Lower lobe of right lung (tissue), 2 donors: ENCODE measurements at regions not wholly inside any gene's neighbourhood (a gene's known extent, or its start where the extent isn't known, plus 50 kb on each side); places are given as distances from the start of the nearest gene placed in this dataset.

ENCODE experiments used
- ATAC-seq, 2 donors: fragments of 200-7000 bp; cut with Tn5 transposase; one replicate each; pipeline ENCODE4 v1.9.1; 2020 to 2022; ENCODE audit warnings: mild to moderate bottlenecking in 2 of 2, moderate library complexity in 2 of 2
- DNase-seq: peaks from one replicate; pipeline ENCODE4 v3.0.0-alpha.2; 2020
- H3K27ac ChIP-seq: fragments of 200-600 bp; one replicate; pipeline ENCODE4 v1.8.0; 2022
- H3K27me3 ChIP-seq: fragments of 200-600 bp; one replicate; pipeline ENCODE4 v1.8.0; 2022; ENCODE audit warnings: low read depth
- H3K36me3 ChIP-seq: fragments of 200-600 bp; one replicate; pipeline ENCODE4 v1.8.0; 2022; ENCODE audit warnings: mild to moderate bottlenecking
- H3K4me1 ChIP-seq: fragments of 200-600 bp; one replicate; pipeline ENCODE4 v1.8.0; 2022
- H3K4me3 ChIP-seq: fragments of 200-600 bp; one replicate; pipeline ENCODE4 v1.8.0; 2022; ENCODE audit warnings: mild to moderate bottlenecking
- H3K9me3 ChIP-seq: fragments of 200-600 bp; one replicate; pipeline ENCODE4 v1.8.0; 2022
- intact Hi-C: fragments of 100-400 bp; cut with DNase I; formaldehyde crosslinking; loops from one replicate; pipeline ENCODE4 v1.11.0; 2022
- TF ChIP-seq, protein P1 (sequence below): fragments of 200-600 bp; IDR thresholded peaks from one replicate; pipeline ENCODE4 v1.8.0; 2022; ENCODE audit warnings: antibody characterized with exemption, mild to moderate bottlenecking
- donor health status: DM: no; HTN: yes; CAD: no; lungs with severe emphysema.

DNA sequence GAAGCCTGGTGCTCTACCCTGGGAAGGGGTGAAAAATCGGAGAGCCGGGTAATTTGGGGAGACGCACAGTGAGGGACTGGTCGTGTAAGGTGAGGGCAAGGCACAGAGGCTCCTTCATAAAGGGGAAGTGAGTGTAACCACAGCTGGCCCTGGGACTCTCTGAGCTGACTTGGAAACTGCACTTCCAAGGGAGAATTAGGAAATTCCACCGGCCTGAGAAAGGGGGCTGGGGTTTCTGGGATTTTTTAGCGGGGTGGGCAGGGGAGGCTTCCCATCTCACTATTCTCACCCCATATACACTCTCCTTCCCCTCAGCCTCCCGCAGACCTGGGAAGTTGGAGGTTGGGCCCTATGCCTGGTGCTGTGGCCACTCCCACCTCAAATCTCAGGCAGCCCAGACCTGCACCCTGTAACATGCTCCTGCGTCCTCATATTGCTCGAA, 88.3 kb upstream of the IPO9 start:
- ATAC-seq (peak; percentile 53 to 65), DNase-seq (no peak)
- Histone ChIP-seq H3K4me3 (peak overlapping the region; percentile 76), H3K4me1 (peaks cover 30% of the 10 kb centered on the region), H3K27ac (no peak overlapping the region), H3K9me3 (no peaks in the 10 kb centered on the region), H3K36me3 (no peaks in the 10 kb centered on the region), H3K27me3 (peaks cover 4% of the 10 kb centered on the region)
- intact Hi-C loops, result no loop called here
- TF ChIP-seq, protein P1, sequence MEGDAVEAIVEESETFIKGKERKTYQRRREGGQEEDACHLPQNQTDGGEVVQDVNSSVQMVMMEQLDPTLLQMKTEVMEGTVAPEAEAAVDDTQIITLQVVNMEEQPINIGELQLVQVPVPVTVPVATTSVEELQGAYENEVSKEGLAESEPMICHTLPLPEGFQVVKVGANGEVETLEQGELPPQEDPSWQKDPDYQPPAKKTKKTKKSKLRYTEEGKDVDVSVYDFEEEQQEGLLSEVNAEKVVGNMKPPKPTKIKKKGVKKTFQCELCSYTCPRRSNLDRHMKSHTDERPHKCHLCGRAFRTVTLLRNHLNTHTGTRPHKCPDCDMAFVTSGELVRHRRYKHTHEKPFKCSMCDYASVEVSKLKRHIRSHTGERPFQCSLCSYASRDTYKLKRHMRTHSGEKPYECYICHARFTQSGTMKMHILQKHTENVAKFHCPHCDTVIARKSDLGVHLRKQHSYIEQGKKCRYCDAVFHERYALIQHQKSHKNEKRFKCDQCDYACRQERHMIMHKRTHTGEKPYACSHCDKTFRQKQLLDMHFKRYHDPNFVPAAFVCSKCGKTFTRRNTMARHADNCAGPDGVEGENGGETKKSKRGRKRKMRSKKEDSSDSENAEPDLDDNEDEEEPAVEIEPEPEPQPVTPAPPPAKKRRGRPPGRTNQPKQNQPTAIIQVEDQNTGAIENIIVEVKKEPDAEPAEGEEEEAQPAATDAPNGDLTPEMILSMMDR, result no peak

GRCh38 chr1:201741763-201742342, 87.1 kb upstream of the IPO9 start:
- intact Hi-C loops, result no loop called here
- Histone ChIP-seq H3K4me1 (peaks cover 24% of the 10 kb centered on the region), H3K4me3 (no peak overlapping the region), H3K27ac (no peak overlapping the region), H3K27me3 (peaks cover 4% of the 10 kb centered on the region), H3K36me3 (no peaks in the 10 kb centered on the region), H3K9me3 (no peaks in the 10 kb centered on the region)
- TF ChIP-seq, protein P1, result no peak
- DNase-seq, result no peak
- no peak for ATAC-seq

DNA sequence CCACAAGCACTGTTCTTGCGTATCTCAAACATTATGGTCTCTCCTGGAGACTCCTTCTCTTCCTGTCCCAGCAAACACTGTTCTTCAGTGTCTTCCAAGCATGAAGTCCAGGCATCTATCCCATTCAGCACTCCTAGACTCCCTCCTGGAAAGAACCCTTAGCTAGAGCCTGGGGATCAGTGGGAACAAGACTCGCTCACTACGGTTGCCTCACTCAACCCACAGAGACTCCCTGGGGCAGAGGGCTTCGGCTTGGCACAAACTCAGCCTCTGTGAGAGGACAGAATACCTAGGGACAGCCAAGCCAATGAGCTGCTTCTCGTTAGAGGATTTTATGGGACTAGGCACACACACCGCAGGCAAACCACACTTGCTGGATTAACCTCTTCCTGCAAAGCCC, 86.5 kb upstream of the IPO9 start:
- no peak for DNase-seq
- no peak for ATAC-seq
- Histone ChIP-seq H3K36me3 (no peaks in the 10 kb centered on the region), H3K4me1 (peaks cover 24% of the 10 kb centered on the region), H3K9me3 (no peaks in the 10 kb centered on the region), H3K27me3 (peaks cover 4% of the 10 kb centered on the region), H3K27ac (no peak overlapping the region), H3K4me3 (no peak overlapping the region)
- intact Hi-C loops, result no loop called here
- TF ChIP-seq, protein P1, result no peak

- Histone ChIP-seq H3K9me3 (no peaks in the 10 kb centered on the region), H3K36me3 (no peaks in the 10 kb centered on the region), H3K27me3 (peaks cover 4% of the 10 kb centered on the region), H3K27ac (no peak overlapping the region), H3K4me1 (peaks cover 22% of the 10 kb centered on the region), H3K4me3 (no peak overlapping the region)
- intact Hi-C loops, result no loop called here
- no peak for ATAC-seq
- TF ChIP-seq, protein P1, result no peak
- no peak for DNase-seq
These were observed 85.8 kb upstream of the IPO9 start for GRCh38 chr1:201742955-201743805.

GRCh38 chr1:201745023-201745422, 83.9 kb upstream of the IPO9 start:
- no peak for DNase-seq
- Histone ChIP-seq H3K4me1 (peaks cover 15% of the 10 kb centered on the region), H3K36me3 (no peaks in the 10 kb centered on the region), H3K9me3 (no peaks in the 10 kb centered on the region), H3K27me3 (peaks cover 1% of the 10 kb centered on the region), H3K27ac (no peak overlapping the region), H3K4me3 (no peak overlapping the region)
- intact Hi-C loops, result no loop called here
- TF ChIP-seq, protein P1, result no peak
- ATAC-seq, result no peak
